Neural cell (in vitro differentiated cells): ENCODE measurements at regions not wholly inside any gene's neighbourhood (a gene's known extent, or its start where the extent isn't known, plus 50 kb on each side); places are given as distances from the start of the nearest gene placed in this dataset.

Experiments used
- H2AFZ ChIP-seq: fragments of 200-600, 300-800 bp; sonication (generic), shearing (Covaris generic); 2 replicates; pipeline ENCODE4 v1.6.0; 2014; ENCODE audit warnings: low read depth, mild to moderate bottlenecking, antibody characterized with exemption, low read length, moderate library complexity
- H3F3A ChIP-seq: fragments of 200-600 bp; shearing (Covaris generic); 2 replicates; pipeline ENCODE4 v1.6.1; 2016; ENCODE audit warnings: mild to moderate bottlenecking, moderate library complexity, mixed read lengths, antibody characterized with exemption, low read length; ENCODE audit not compliant: insufficient read depth, poor library complexity, severe bottlenecking
- H3K27ac ChIP-seq: fragments of 200-600, 300-800 bp; sonication (generic), shearing (Covaris generic); 2 replicates; pipeline ENCODE4 v1.5.1; 2014; ENCODE audit warnings: mild to moderate bottlenecking, low read length, moderate library complexity
- H3K27me3 ChIP-seq: fragments of 300-800, 200-600 bp; sonication (generic), shearing (Covaris generic); 2 replicates; pipeline ENCODE4 v1.6.0; 2014; ENCODE audit warnings: mild to moderate bottlenecking, low read depth, low read length, moderate library complexity; ENCODE audit not compliant: insufficient read depth
- H3K36me3 ChIP-seq: fragments of 300-800, 200-600 bp; sonication (generic), shearing (Covaris generic); 2 replicates; pipeline ENCODE4 v1.5.1; 2014; ENCODE audit warnings: mild to moderate bottlenecking, antibody characterized with exemption, low read length, moderate library complexity; ENCODE audit not compliant: insufficient read depth
- H3K4me2 ChIP-seq: fragments of 300-800, 200-600 bp; sonication (generic), shearing (Covaris generic); 2 replicates; pipeline ENCODE4 v1.6.0; 2014; ENCODE audit warnings: mild to moderate bottlenecking, low read length
- H3K4me3 ChIP-seq: fragments of 300-800, 200-600 bp; sonication (generic), shearing (Covaris generic); 2 replicates; pipeline ENCODE4 v1.5.1; 2014; ENCODE audit warnings: mild to moderate bottlenecking, low read length, moderate library complexity
- H3K79me2 ChIP-seq: fragments of 200-600 bp; shearing (Covaris generic); replicated peaks from 2 replicates; pipeline ENCODE4 v1.6.0; 2014; ENCODE audit warnings: mild to moderate bottlenecking, low read length, moderate library complexity; ENCODE audit not compliant: insufficient read depth
- H3K9ac ChIP-seq: fragments of 300-800, 200-600 bp; sonication (generic), shearing (Covaris generic); 2 replicates; pipeline ENCODE4 v1.6.1; 2016; ENCODE audit warnings: mild to moderate bottlenecking, low read length, mixed read lengths
- H3K9me2 ChIP-seq: fragments of 200-600 bp; shearing (Covaris generic); 2 replicates; pipeline ENCODE4 v1.6.1; 2016; ENCODE audit warnings: mild to moderate bottlenecking, low read length, mixed read lengths; ENCODE audit not compliant: insufficient read depth
- H3K9me3 ChIP-seq: fragments of 200-600, 300-800 bp; sonication (generic), shearing (Covaris generic); 2 replicates; pipeline ENCODE4 v1.6.1; 2016; ENCODE audit warnings: mild to moderate bottlenecking, mixed run types, low read length, moderate library complexity, mixed read lengths
- H4K20me1 ChIP-seq: fragments of 200-600 bp; shearing (Covaris generic); 2 replicates; pipeline ENCODE4 v1.6.1; 2016; ENCODE audit warnings: mild to moderate bottlenecking, mixed run types; ENCODE audit not compliant: insufficient read depth
- EP300 ChIP-seq: fragments of 450-650 bp; conservative IDR thresholded peaks from 2 replicates; pipeline ENCODE4 v1.6.1; 2014; ENCODE audit warnings: antibody characterized with exemption, mild to moderate bottlenecking, moderate library complexity; ENCODE audit not compliant: poor library complexity, severe bottlenecking
- EZH2 ChIP-seq: fragments of 200-600, 300-800 bp; shearing (Covaris generic), sonication (generic); IDR thresholded peaks from 2 replicates; pipeline ENCODE4 v1.6.1; 2014; ENCODE audit warnings: antibody characterized with exemption, low read length, borderline replicate concordance, mild to moderate bottlenecking; ENCODE audit not compliant: insufficient read depth, poor library complexity, severe bottlenecking
- MXI1 ChIP-seq: fragments of 450-650 bp; conservative IDR thresholded peaks from 2 replicates; pipeline ENCODE4 v1.6.1; 2014; ENCODE audit warnings: antibody characterized with exemption, mild to moderate bottlenecking; ENCODE audit not compliant: poor library complexity, severe bottlenecking
- POLR2AphosphoS5 ChIP-seq: IDR thresholded peaks from 2 replicates; pipeline ENCODE4 v1.6.1; 2012
- RAD21 ChIP-seq: fragments of 450-650 bp; conservative IDR thresholded peaks from 2 replicates; pipeline ENCODE4 v1.6.1; 2014; ENCODE audit warnings: antibody characterized with exemption, mild to moderate bottlenecking, moderate library complexity
- SMC3 ChIP-seq: fragments of 450-650 bp; conservative IDR thresholded peaks from 2 replicates; pipeline ENCODE4 v1.6.1; 2014; ENCODE audit warnings: antibody characterized with exemption, mild to moderate bottlenecking, moderate library complexity; ENCODE audit not compliant: poor library complexity
- TAF1 ChIP-seq: IDR thresholded peaks from 2 replicates; pipeline ENCODE4 v1.6.1; 2012; ENCODE audit warnings: low read depth
- TF ChIP-seq, protein P1 (sequence below): IDR thresholded peaks from 2 replicates; pipeline ENCODE4 v1.6.1; 2012; ENCODE audit warnings: borderline replicate concordance
- TF ChIP-seq, protein P2 (sequence below): fragments of 450-650 bp; IDR thresholded peaks from 2 replicates; pipeline ENCODE4 v1.5.1; 2014; ENCODE audit warnings: antibody characterized with exemption, mild to moderate bottlenecking, moderate library complexity; ENCODE audit not compliant: poor library complexity, severe bottlenecking

- no peaks in the 10 kb centered on the region for H3K9me2 ChIP-seq
- H3F3A ChIP-seq = no peaks in the 10 kb centered on the region
- H3K4me3 ChIP-seq = no peak overlapping the region
- no peak overlapping the region for H3K4me2 ChIP-seq
- no peaks in the 10 kb centered on the region for H3K36me3 ChIP-seq
- no peaks in the 10 kb centered on the region for H3K79me2 ChIP-seq
- no peak overlapping the region for H2AFZ ChIP-seq
- H4K20me1 ChIP-seq = no peaks in the 10 kb centered on the region
- TF ChIP-seq EP300 (no peak), TAF1 (no peak), RAD21 (no peak)
- H3K27me3 ChIP-seq = no peaks in the 10 kb centered on the region
- H3K9ac ChIP-seq = no peak overlapping the region
- peak overlapping the region; percentile 39 for H3K27ac ChIP-seq
- H3K9me3 ChIP-seq = no peaks in the 10 kb centered on the region
These were observed 378.4 kb upstream of the CNTN3 start for GRCh38 chr3:74992898-74993297.

DNA sequence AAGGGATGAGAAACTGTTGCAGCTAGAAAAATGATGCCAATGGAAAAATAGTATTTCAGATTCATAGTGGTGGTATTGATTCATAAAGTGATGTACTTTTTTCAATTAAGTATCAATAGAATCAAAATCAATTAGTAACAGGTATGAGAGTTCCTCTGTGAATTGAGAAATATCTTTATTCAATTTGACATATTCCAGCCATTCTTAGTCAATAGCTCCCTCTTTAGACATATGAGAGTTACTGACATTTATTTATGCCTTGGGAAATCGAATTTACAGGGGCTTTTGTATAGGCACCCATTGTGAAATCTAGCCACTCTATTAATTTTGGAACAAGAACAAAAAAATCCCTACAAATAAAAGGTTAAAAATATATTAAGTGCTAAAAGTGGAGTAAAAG is 386.9 kb upstream of the CNTN3 start:
- H3K27ac ChIP-seq = no peak overlapping the region
- H3K4me3 ChIP-seq = no peak overlapping the region
- H3K4me2 ChIP-seq = no peak overlapping the region
- TF ChIP-seq, protein P1, sequence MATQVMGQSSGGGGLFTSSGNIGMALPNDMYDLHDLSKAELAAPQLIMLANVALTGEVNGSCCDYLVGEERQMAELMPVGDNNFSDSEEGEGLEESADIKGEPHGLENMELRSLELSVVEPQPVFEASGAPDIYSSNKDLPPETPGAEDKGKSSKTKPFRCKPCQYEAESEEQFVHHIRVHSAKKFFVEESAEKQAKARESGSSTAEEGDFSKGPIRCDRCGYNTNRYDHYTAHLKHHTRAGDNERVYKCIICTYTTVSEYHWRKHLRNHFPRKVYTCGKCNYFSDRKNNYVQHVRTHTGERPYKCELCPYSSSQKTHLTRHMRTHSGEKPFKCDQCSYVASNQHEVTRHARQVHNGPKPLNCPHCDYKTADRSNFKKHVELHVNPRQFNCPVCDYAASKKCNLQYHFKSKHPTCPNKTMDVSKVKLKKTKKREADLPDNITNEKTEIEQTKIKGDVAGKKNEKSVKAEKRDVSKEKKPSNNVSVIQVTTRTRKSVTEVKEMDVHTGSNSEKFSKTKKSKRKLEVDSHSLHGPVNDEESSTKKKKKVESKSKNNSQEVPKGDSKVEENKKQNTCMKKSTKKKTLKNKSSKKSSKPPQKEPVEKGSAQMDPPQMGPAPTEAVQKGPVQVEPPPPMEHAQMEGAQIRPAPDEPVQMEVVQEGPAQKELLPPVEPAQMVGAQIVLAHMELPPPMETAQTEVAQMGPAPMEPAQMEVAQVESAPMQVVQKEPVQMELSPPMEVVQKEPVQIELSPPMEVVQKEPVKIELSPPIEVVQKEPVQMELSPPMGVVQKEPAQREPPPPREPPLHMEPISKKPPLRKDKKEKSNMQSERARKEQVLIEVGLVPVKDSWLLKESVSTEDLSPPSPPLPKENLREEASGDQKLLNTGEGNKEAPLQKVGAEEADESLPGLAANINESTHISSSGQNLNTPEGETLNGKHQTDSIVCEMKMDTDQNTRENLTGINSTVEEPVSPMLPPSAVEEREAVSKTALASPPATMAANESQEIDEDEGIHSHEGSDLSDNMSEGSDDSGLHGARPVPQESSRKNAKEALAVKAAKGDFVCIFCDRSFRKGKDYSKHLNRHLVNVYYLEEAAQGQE = no peak
- peak; percentile 82 for TF ChIP-seq SMC3
- no peak for TF ChIP-seq EP300
- TF ChIP-seq, protein P2, sequence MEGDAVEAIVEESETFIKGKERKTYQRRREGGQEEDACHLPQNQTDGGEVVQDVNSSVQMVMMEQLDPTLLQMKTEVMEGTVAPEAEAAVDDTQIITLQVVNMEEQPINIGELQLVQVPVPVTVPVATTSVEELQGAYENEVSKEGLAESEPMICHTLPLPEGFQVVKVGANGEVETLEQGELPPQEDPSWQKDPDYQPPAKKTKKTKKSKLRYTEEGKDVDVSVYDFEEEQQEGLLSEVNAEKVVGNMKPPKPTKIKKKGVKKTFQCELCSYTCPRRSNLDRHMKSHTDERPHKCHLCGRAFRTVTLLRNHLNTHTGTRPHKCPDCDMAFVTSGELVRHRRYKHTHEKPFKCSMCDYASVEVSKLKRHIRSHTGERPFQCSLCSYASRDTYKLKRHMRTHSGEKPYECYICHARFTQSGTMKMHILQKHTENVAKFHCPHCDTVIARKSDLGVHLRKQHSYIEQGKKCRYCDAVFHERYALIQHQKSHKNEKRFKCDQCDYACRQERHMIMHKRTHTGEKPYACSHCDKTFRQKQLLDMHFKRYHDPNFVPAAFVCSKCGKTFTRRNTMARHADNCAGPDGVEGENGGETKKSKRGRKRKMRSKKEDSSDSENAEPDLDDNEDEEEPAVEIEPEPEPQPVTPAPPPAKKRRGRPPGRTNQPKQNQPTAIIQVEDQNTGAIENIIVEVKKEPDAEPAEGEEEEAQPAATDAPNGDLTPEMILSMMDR = peak; percentile 80
- peak; percentile 89 for TF ChIP-seq RAD21
- no peak for TF ChIP-seq TAF1
- TF ChIP-seq POLR2AphosphoS5 = no peak
- no peak for TF ChIP-seq MXI1
- no peak for TF ChIP-seq EZH2
- no peaks in the 10 kb centered on the region for H3K79me2 ChIP-seq
- no peaks in the 10 kb centered on the region for H3F3A ChIP-seq
- no peaks in the 10 kb centered on the region for H4K20me1 ChIP-seq
- H3K9me2 ChIP-seq = no peaks in the 10 kb centered on the region
- H3K9ac ChIP-seq = no peak overlapping the region
- H2AFZ ChIP-seq = no peak overlapping the region
- no peaks in the 10 kb centered on the region for H3K9me3 ChIP-seq
- no peaks in the 10 kb centered on the region for H3K36me3 ChIP-seq
- H3K27me3 ChIP-seq = no peaks in the 10 kb centered on the region

DNA sequence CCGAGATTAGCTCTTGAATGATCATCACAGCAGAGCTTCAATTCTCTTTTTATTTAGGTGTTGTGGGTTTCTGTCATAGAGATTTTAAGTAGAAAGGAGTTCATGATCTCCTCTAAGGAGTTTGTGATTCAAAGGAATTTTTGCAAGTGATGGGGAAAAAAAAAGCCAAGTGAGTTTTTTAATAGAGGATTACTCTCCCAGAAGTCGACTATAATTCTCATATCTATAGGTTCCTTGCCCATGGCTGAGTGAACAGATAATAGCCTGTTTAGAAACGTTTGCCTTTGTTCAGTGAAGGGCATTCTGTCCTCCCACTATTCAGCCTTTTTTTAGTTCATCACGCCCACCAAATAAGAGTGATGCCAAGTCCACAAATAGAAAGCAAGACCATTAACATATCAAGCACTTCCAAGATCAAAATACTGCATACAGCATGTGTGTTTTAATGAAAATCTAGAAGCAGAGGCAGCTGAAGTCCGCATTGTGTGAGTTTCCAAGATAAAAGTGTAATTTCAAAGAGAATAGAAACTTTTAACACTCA is 398.4 kb upstream of the CNTN3 start:
- Histone ChIP-seq H3K9ac (no peak overlapping the region), H3K4me3 (no peak overlapping the region), H3K4me2 (no peak overlapping the region), H4K20me1 (no peaks in the 10 kb centered on the region), H3K9me3 (no peaks in the 10 kb centered on the region), H2AFZ (no peak overlapping the region), H3K9me2 (no peaks in the 10 kb centered on the region), H3K27ac (no peak overlapping the region), H3F3A (no peaks in the 10 kb centered on the region), H3K79me2 (no peaks in the 10 kb centered on the region), H3K36me3 (no peaks in the 10 kb centered on the region), H3K27me3 (no peaks in the 10 kb centered on the region)
- TF ChIP-seq EP300 (no peak), RAD21 (no peak), SMC3 (no peak), TAF1 (no peak), EZH2 (no peak), POLR2AphosphoS5 (no peak), MXI1 (no peak)
- TF ChIP-seq, protein P2 = no peak
- TF ChIP-seq, protein P1 = no peak
